HG02763 (cell line): ENCODE measurements at regions not wholly inside any gene's neighbourhood (a gene's known extent, or its start where the extent isn't known, plus 50 kb on each side); places are given as distances from the start of the nearest gene placed in this dataset.
"Not testable (repeated sequence)": the region's sequence is repeated elsewhere in the genome, so short reads cannot be mapped to it uniquely, and the experiment has no call there.

Experiments used
- ATAC-seq: cut with Tn5 transposase; IDR thresholded peaks from one replicate; pipeline ENCODE4 v1.9.1; 2021; ENCODE audit warnings: mild to moderate bottlenecking, moderate library complexity; ENCODE audit not compliant: unreplicated experiment

DNA sequence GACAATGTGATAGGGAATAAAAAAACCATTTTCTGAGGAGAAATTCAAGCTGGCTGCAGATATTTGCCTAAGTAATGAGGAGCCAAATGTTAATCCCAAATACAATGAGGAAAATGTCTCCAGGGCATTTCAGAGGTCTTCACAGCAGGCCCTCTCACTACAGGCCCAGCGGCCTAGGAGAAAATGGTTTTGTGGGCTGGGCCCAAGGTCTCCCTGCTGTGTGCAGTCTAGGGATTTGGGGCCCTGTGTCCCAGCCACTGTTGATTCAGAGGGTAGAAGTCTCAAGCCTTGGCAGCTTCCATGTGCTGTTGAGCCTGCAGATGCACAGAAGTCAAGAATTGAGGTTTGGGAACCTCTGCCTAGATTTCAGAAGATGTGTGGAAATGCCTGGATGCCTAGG lies 778.7 kb downstream of the CENPC start:
- ATAC-seq: no peak

DNA sequence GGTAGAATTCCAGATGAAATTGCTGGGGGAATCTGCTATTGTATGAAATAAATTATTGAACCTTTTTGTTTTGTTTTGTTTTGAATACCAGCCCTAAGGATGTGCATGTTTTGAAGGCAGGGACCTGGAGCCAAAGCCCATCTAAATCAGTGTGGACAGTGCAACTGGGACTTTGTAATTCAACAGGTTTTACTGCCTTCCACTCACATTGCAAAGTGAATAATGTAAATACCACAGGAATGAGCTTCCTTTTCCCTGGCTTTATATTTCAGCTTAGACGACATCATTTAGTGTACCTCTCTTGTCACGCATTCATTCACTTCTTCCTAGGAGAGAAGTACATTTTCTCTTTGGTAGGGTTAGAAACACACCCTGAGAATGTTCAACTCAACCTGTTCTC lies 795.0 kb downstream of the CENPC start:
- no peak for ATAC-seq

DNA sequence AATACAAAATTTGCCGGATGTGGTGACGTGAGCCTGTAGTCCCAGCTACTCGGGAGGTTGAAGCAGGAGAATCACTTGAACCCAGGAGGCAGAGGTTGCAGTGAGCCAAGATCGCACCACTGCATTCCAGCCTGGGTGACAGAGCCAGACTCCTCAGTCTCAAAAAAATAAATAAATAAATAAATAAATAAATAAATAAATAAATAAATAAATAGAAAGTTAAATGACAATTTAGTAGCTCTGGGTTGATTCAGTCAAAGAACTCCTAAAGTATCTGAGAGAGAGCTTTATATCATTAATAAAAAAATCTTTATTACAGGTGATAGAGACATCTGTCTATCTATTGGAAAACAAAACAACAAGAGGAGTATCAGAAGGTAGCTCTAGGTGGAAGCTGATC lies 798.4 kb downstream of the CENPC start:
- ATAC-seq: not testable (repeated sequence)

DNA sequence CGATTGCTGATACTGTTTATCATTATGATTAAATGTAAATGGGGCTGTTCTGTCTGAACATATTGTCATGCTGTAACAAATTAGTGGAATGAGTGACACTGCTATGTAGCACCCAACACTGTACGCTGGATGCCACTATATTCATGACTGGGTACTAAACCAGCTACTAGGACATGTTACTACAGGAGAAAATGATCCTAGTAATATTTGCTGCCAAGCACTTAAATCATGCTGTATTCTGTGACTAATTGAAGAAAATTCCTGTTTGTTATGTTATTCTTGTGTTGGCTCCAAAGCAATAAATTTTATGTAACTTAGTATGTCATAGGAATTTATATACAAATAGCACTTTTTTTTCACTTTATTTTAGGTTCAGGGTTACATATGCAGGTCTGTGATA lies 804.2 kb downstream of the CENPC start:
- ATAC-seq: no peak

DNA sequence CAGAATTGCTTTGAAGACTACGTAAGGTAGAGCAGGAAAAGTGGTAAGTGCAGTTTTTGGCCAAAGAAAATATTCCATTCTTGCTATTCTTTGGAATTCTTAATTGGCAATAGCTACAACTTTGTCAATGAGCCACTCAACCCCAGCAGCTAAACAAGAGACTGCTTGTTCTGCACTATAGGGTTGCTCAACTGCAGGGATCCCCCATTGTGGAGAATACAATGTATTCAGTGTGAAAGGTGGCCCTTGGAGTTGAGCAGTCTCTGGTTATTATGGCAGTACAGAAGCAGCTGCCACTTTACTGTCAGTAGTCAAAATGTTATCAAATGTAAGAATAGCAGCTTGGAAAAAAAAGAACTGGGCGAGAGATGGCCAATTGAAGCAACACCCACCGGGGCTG lies 808.7 kb downstream of the CENPC start:
- no peak for ATAC-seq

DNA sequence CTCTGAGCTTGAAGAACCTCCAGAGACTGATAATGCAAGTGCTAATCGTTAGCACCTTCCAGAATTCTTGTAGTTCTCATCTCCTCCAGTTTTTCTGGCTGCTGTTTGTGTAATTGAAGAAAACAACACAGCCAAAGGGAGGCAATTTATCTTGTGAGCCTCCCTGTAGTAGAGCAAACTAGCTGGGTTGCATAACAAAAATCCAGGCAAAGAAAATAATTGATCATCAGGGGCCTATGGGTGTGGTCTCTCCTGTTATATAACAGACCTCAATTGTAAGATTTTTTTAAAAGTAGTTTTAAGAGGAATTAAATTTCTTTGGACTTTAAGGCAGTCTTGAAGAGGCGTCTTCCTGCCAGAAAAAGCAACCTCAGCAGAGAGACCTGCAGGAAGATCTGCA lies 817.0 kb downstream of the CENPC start:
- no peak for ATAC-seq

DNA sequence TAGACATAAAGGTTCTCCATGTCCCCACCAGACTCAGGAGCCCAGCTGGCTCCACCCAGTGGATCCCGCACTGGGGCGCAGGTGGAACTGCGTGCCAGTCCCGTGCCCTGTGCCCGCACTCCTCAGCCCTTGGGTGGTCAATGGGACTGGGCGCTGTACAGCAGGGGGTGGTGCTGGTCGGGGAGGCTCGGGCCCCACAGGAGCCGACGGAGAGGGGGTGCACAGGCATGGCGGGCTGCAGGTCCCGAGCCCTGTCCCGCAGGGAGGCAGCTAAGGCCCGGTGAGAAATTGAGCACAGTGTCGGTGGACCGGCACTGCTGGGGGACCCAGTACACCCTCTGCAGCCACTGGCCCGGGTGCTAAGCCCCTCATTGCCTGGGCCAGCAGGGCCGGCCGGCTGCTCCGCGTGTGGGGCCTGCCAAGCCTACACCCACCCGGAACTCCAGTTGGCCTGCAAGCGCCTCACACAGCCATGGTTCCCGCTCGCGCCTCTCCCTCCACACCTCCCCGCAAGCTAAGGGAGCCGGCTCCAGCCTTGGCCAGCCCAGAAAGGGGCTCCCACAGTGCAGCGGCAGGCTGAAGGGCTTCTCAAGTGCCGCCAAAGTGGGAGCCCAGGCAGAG lies 832.9 kb downstream of the CENPC start:
- not testable (repeated sequence) for ATAC-seq

DNA sequence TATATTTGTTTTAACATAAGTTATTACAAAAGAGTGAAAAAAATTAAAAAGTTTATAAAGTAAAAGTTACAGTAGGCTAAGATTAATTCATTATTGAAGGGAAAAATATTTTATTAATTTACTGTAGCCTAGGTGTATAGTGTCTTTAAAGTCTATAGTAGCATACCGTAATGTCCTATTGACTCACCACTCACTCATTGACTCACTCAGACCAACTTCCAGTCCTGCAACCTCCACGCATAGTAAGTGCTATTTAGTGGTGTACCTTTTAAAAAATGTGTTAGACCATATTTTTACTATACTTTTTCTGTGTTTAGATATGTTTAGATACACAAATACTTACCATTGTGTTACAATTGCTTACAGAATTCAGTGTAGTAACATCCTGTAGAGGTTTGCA lies 841.1 kb downstream of the CENPC start:
- no peak for ATAC-seq

DNA sequence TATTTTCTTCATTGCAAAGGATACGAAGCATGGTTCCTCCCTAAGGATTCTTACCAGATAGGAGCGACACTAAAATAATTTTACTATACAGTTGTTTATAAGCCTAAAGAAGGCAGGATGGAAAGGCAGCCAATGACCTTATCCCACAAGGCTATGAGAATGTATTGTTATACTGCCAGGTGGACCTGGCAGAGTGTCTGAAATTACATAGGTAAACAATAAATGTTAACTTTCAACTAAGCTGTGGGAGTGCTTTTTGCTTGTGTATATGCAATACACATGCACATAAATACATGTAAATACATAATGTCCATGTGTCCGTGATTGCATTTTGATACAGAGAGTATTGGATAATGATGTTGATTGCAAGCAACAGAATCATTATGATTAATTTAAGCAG lies 850.6 kb downstream of the CENPC start:
- ATAC-seq: no peak

DNA sequence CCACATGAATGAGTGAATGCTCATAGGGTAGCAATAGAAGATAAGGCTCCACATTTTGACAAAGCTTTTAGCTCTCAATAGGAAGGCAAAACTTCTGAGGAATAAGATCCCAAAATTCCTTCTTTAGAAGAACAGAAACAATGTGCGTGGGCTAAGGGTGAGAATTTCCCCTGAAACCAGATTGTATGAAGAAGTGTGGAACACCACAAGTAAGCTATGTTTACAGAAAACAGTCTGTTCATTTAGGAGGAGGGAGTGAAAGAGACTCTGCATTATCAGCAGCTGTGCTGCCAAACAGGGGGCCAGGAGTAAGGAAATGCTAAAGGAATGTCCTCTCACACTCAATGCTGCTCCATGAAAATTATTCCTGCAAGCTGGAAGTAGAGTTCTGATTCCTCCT lies 851.6 kb downstream of the CENPC start:
- no peak for ATAC-seq

DNA sequence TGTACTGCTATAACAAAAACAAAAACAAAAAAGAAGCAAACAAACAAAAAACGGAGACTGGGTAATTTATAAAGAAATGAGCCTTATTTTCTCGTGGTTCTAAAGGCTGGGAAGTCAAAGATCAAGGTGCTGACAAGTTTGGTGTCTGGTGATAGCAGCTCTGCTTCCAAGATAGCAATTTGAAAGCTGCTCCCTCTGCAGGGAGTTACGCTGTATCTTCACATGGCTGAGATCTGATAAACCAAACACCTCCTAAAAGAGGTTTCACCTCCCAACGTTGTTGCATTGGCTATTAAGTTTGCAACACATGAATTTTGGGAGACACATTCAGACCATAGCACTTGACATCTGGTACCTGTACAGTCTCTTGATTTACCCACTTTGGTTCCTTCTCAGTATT lies 854.2 kb downstream of the CENPC start:
- no peak for ATAC-seq

DNA sequence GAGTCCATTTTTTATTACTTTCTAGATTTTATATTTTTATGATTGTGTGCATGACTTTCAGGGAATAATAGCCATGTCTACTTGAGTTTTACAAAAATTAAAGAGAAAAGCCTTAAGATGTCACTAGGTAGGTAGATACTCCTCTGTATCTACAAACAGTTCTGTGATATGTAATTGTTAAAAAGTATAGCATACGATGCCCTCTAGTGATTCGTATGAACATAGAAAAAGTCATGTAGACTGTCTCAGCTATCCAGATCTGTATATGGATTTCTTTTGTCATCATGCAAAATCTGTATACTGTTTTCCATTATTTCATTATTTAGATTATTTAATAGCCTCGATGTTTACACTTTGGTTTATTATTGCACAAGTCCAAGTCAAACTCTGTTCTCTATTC lies 856.6 kb downstream of the CENPC start:
- ATAC-seq: no peak

DNA sequence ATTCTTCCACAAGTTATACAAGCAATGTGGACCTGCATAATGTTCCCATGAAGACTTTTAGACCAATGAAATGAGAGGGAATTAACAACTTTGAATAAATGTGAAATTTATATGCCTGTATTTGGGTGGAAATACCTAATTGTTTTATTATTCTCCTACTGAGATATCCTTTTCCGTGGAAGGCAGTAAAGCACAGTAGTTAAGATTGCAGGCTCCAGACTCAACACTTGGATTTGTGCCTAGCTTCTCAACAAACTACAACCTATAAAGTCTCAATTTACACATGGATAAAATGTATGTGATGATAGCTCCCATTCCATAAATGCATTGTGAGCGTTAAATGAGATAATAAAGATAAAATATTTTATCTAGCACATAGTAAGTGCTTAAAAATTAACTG lies 857.8 kb downstream of the CENPC start:
- ATAC-seq: no peak

DNA sequence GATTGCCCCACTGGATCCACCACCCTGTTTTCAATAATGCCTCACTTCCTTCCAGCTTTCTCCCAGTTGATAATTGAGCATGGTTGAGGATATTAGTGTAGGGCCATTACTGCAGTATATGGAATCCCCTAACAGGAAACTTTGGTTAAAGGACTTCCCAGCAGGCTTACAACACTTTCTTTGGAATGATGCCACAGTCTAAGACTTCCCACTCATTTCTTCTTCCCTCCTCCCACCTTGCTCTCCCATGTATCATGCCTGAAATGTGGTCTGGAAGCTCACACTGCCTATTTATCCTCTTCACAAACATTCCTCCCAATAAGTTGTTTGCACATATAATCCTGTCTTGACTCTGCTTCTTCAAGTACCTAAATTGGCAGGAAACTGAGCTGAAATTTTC lies 863.3 kb downstream of the CENPC start:
- ATAC-seq: no peak

DNA sequence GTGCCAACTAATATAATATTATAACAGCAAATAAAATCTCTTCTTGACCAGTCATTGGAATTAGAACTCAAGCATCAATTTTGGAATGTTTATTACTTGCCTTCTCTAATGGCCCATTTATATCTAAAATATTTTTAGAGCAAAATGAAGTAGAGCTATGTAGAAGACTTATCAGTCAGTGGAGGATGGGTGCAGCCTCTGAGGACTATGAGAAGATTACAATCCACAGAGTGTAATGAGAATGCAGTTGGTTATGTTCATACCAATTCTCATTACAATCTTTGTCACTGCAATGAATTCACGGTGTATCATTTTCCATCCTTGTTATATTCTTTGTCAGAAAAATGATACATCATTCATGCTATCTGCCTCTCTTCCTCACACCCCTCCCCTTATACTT lies 878.1 kb downstream of the CENPC start:
- ATAC-seq: no peak

DNA sequence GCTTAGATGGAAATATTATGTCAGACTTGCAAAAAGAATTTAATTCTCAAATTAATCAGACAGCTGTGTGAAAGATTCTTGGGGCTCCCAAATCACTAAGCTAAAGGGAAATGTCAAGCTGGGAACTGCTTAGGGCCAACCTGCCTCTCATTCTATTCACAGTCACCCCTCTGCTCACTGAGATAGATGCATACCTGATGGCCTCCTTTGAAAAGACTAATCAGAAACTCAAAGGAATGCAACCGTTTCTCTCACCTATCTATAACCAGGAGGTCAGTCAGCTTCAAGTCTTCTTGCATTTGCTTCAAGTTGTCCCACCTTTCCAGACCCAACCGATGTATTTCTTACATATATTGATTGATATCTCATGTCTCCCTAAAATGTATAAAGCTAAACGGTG lies 882.7 kb downstream of the CENPC start:
- no peak for ATAC-seq

DNA sequence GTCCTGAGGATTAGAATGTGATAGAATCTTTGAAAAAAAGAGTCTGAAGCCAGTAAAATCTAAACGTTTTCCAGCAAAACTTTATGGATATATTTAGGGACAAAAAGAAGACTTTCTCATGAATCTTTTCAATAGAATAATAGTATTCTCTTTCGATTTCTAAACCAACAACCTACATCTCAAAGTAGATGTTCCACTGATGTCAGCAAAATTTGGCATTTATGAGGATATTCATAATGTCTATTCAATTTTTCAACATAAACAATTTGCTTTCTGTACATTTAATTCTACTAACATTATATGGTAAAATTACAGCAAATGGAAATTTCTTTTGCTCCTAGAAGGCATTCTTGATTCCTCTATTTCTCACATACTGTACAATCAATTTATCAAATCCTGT lies 886.5 kb downstream of the CENPC start:
- ATAC-seq: no peak

DNA sequence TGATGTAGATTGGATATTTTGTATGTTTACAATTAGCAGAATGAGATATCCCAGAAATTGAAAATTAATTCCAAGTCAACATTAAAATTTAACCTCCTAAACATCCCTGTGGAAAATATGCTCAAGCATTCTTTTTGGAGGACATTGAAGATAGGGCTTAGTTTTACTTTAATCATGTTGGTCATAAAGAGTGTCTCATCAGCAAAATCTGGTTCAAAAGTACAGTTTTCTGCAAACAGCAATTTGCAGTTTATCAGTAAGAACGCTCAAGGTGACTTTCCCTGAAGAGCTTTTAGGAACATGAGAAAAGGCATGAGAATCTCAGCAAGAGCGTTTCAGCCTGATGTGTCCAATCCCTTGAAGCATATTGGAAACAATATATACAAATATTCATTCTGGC lies 889.8 kb downstream of the CENPC start:
- no peak for ATAC-seq

DNA sequence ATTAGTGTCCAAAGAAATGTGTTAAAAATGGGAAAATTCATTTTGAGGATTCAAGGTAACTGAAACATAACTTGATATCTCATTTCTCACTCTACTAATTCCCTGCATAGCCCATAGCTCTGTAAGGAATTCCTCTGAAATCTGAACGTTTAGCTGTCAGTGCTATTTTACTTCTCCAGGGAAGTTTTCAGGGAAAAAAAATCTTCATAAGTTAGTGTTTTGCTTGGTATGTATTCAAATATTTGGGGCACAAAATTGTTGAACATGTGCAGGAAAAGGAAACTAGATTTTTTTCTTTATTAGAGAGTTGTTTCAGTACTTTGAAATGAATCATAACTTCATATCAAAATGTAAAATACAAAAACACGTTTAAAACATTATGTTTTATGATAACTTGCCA lies 891.4 kb downstream of the CENPC start:
- no peak for ATAC-seq

DNA sequence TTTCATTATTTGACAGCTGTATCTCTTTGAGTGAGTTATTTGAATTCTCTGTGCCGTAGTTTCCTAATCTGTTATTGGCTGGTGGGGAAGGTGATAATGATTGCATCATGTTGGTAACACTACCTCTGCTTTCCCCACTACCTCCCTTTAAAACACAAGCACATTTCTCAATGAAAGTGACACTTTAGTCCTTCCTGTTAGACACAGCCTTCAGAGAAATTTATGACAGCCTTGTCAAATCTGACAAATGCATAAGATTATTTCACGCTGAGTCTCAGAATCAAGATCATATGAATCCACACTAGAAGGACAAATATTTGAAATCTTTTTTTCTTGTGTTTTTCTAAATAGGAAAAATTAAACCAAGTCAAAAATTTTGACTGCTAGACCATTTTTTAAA lies 896.1 kb downstream of the CENPC start:
- ATAC-seq: no peak

DNA sequence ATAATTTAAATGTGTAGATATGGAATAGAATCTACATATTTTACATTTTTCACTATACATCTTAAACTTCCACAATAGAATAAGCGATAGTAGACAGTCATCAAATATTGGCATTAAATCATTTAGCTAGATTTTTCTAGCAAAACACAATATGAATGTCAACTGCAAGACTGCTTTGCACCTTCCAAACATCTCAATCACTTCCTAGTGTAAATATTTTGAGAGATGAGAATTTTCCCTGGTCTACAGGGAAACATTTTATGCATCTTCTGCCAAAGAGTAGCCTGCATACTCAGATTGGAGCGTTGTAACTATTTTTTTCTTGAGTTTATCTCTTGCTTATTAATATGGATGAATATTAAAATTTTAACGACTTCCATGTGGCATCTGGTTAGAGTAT lies 897.4 kb downstream of the CENPC start:
- ATAC-seq: no peak

DNA sequence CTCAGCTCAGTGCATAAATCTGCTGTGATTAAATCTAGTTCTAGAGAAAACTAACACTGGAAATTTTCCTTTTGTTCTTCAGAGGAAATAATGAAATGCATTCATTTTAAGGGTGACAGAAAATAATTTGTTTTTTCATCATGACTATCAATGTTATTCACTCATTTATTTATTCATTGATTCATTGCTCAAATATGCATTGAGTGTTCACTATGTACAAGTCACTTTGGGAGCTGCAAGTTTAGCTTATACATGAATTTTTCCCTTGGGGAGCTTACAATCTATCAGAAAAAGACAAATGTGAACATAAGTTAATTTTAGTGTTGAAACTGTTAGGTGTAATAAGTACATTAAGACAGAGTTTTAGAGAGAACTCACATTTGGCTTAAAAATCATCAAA lies 897.8 kb downstream of the CENPC start:
- ATAC-seq: no peak

DNA sequence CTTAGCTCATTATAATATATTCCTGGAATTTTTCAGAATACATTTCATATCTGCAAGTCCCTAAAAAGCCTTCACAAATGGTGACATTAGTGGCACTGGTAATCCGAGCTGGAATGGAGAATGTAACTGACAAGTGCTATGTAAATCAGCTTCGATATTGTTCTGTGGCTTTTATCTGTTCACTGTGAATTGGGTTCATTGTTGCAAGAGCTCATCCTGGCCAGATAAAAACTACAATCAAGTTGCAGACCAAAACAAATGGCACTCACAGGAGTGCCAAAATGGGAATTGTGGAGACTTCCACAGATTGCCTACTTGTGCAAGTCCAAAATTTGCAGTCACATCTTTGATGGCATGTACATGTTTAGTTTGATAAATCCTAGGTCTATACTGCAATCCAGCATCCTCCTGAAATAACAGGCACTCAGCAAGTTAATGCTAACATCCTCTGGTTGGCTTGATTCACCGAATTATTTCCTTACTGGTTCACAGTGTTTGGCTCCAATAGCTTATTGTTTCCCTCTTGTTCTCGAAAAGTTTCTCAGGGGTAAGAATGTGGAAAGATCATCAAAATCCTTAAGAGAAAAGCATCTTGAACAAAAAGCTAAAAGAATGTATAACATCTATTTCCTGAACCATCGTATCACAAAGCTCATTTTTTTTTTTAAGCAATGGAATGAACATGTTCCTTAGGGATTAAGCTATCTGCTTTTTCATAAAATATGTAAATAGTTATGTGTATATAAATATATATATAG lies 904.9 kb downstream of the CENPC start:
- no peak for ATAC-seq
